Mucosa of gallbladder (tissue), 1 donor: ENCODE measurements at regions not wholly inside any gene's neighbourhood (a gene's known extent, or its start where the extent isn't known, plus 50 kb on each side); places are given as distances from the start of the nearest gene placed in this dataset.

Source experiments
- DNase-seq: peaks from one replicate; pipeline ENCODE4 v3.0.0-alpha.2; 2020; ENCODE audit warnings: low spot score
- donor health status: DM: no; HTN: no; CAD: no.

DNA sequence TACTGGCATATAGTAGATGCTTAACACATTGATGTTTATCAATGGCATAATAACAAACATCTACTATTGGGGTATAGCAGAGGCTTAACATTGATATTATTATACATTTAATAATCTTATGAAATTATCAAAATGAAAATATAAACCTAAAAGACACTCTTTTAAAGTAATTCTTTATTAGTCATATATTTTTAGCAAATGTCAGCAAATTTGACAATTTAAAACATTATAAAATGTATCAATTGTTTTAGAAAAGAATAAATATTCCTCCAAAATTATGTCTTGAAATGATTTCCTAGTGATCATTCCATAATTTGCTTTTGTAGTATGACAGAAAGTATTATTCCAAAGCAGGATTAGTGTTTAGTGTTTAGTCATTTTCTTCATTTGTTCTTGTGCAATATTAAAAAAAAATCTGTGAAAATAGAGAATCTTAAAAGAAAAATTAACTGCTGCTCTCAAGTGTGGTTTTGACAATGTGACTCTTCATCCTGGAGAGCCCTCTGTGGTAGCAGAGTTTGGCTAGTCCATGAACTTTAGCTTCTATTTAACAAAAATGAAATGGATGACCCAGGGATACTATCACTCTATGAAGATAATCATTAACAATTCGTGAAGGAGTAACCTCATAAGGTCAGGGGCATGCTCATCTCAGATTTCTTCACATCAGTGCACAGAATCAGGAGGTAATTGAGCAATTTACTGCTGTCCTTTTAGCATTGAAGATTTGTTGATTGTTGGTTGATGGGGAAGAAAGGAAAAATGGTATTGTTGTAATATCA, 1018.5 kb downstream of the LRFN5 start:
- no peak for DNase-seq

DNA sequence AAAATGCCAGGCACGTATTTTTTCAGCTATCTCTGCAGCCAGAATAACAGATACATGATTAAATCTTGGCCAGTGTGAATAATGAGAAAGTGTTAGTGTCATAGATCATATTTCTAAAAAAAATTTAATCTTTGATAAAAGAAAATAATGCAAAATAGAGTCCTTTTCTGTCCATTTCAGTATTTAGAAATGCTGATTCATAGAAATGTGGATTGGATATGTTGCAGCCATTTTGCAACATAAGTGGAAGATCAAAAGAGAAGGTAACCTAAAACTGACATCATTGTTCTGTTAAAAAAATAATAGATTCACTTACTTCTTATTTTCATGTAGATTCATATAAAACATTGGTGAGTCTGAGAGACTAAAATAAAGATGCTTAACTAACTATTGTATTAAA, 1010.3 kb downstream of the LRFN5 start:
- no peak for DNase-seq

DNA sequence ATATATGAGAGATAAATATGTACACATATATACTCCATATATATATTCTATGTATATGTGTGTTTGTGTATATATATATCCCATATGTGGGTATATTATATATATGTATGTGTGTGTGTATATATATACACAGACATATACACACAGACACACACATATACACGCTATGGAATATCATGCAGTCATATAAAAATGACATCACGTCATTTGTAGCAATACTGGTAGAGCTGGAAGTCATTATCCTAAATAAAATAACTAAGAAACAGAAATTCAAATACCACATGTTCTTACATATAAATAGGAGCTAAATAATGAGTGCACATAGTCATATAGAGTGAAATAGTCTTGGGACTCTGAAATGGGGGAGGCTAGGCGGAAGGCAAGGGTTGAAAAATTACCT, 1000.2 kb downstream of the LRFN5 start:
- DNase-seq, result no peak

DNA sequence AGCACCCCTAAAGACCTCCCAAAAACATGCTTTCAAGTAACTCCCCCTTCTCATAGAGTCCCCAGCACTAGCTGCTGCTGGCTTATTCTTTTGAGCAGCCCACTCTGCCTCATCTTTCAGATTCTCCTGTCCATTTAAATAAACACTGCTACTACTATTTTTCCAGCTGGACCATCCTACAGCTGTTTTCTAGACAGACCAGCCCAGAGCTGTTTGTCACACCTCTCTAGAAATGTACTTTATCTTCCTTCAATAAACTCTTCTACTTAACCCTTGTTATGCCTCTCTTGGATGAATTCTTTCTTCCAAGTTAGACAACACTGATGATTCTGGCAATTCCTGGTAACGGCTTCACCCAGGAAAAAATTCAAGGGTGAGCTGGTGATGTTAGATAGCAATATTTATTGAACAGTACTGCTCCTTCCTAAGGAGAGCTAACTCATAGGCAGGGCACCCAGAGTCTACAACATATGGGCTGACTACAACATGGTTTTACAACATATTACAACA, 995.7 kb downstream of the LRFN5 start:
- DNase-seq, result no peak

DNA sequence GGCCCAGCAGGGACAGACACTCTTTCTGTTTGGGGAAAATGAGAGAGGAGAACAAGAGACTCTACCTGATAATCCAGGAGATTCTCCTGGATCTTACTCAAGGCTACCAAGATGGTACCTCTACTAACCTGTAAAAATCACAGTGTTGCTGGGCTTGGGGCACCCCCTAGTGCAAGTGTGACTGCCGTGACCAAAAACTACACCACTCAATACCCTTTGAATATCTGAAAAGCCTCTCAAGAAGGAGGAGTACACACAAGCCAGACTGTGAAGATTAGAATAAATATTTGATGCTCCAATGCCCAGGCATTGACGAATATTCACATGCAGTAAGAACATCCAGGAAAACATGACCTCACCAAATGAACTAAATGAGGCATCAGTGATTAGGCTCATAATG, 965.4 kb downstream of the LRFN5 start:
- DNase-seq, result no peak

DNA sequence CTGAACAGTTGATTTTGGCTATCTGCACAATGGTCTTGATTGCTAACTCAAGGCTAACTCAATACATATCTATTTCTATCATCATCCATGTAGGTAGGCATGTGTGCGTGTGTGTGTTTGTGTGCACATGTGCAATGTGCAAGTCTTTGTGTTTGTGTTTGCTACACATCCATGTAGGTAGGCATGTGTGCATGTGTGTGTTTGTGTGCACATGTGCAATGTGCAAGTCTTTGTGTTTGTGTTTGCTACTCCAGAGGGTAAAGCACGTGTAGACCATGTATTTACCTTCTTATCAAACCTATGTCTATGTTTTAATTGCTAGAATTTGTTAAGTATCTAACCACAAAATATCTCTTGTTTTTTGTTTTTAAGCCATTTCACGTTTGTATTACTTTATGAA, 962.6 kb downstream of the LRFN5 start:
- DNase-seq, result no peak

DNA sequence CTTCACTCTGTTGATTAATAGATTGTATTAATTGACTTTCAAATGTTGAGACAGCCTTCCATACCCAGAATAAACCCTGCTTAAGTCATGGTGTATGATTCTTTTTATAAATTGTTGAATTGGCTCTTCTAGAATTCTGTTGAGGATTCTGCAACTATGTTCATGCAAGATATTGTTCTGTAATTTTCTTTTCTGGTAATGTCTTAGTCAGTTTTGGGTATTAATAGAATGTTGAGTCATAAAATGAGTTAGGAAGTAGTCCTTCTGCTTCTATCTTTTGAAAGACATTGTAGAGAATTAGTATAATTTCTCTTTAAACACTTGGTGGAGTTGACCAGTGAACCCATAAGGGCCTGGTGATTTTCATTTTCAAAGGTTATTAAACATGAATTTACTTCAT, 958.9 kb downstream of the LRFN5 start:
- no peak for DNase-seq

DNA sequence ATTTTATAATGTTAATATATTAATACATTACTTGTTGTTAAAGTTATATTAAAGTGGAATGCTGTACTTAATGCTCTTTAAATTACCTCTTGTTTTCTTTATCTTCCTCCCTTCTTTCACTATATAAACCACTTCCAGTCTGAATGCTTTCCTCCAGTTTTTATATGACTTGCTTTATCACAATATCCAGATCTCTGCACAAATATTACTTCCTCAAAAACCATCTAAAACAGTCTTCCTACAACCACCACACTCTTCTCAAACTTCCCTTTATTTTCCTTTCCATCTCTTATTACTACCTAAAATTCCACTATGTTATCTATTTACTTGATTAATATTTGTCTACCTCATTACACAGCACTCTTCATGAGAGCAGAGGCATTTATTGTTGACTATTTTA, 956.6 kb downstream of the LRFN5 start:
- no peak for DNase-seq

DNA sequence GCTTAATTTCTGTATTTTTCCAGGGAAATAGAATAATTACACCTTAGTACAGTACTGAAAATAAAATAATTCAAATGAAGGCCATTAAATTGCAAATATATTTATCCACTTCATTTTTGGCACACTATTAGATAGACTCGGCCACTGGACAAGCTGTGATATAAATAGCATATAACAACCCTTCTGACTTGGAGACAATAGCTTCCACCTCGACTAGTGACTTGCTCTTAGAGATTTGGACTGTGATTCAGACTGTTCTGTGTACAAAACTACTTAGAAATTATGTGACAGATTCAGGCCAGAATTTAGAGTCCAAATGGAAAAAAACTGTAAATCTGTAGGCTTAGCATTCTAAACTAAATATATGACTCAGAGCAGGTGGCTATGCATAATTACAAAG, 949.9 kb downstream of the LRFN5 start:
- DNase-seq, result no peak

DNA sequence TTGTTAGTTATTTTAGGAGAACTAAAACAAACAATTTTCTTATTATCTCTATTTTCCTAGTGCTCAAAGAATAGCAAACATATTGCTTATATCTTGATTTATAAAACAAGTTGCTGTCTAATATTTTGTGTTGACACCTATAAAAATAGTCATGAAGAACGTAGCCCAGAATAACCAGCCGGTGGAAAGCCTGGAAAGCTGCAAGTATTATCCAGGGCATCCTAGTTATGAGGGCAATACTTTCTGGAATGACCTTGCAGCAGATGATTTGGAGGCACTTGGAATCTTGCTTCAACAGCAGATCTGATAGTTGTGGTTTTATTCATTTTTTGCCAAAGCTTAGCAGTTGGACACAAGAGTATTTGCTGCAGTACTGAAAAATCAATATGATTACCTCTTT, 948.7 kb downstream of the LRFN5 start:
- DNase-seq, result no peak

DNA sequence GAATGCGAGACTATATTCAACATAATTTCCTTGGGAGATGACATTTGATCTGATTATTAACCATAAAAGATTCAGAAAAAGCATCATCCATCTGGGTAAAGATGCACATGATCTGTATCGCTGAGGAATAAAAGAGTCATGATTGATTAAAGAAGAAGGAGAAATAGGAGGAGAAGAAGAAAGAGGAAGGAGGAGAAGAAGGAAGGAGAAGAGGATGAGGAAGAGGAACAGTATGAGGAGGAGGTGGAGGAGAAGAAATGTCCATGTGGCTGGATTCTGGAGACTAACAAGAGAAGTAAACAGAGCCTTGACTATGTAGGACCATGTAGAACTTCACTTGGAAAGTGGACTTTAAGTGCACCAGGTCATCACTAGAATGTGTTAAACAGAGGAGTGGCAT, 947.4 kb downstream of the LRFN5 start:
- DNase-seq, result no peak

DNA sequence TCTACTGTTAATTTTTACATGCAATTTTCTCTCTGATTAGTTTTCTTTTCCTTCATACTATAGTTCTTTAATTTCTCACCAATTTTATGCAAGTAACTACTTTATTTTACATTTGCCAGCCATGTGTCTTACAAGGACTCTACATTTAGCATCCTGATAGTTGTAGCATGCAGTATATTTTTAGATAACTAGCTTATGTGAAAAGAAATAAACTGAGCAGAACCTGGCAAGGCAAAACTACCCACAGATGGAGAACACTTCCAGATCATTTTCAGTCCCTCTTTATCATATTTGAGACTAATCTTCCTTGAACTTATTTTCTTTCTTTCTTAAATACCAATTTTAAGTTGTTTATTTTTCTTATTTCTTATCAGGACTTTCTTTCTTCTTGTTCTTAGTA, 943.6 kb downstream of the LRFN5 start:
- DNase-seq, result no peak

DNA sequence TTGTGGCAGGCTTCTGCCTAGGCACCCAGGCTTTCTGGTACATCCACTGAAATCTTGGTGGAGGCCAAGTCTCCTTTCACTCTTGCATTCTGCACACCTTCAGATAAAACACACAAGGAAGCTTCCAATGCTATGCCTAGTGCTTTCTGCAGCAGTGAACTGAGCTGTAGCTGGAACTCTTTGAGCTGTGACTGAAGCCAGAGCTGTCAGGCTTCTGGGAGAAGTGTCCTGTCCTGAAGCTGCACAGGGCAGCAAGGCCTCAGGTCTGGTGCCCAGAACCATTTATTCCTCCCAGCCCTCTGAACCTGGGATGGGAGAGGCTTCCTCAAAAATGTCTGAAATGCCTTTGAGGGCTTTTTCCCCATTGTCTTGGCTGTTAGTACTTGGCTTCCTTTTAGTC, 941.7 kb downstream of the LRFN5 start:
- DNase-seq, result no peak

DNA sequence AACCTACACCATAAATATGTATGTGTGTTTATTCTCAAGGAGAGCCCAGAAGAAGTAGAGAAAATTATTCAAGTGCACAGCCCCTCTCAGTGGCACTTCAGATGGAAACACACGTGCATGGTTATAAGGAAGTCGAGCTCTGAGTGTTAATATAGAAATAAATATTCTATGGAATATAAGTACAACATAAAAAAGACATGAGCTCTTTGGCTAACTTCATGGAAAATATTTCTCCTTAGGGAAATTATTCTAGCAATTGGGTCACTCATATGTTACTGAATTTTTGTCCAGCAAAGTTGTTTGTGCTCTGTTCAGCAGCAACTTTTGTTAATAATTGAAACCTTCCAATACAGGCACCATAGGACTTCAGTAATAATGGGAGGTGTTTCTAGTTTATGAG, 939.0 kb downstream of the LRFN5 start:
- no peak for DNase-seq

DNA sequence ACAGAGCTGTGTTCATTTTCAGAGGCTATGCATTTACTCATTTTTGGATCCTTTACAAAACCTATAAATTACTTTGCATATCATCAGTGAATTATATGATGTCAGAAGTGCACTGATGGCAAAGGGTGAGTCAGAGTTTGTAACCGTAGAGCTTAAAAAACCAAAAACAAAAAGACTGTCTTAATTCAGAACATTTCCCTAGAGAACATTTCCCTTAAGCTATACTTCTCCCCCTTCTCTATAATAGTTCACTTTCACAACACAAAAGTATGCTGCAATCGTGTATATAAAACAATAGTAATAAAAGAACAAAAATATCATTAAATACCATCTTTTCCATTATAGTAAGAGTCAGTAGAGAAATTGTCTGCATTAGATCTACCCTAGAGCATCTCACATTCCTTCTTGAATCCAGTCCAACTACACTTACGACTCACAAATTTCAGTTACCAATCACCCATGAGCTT, 934.9 kb downstream of the LRFN5 start:
- DNase-seq, result no peak

DNA sequence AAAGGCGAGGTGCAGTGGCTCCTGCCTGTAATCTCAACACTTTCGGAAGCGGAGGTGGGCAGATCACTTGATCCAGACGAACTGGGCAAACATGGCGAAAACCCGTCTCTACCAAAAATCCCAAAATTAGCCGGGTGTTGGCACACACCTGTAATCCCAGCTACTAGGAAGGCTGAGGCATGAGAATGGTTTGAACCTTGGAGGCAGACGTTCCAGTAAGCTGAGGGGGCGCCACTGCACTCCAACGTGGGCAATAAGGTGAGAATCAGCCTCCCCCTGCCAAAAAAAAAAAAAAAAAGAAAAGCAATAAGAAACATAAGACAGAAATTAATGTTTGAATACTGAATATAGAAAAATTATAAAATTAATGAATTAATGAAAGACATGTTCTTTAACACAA, 928.7 kb downstream of the LRFN5 start:
- DNase-seq, result no peak

DNA sequence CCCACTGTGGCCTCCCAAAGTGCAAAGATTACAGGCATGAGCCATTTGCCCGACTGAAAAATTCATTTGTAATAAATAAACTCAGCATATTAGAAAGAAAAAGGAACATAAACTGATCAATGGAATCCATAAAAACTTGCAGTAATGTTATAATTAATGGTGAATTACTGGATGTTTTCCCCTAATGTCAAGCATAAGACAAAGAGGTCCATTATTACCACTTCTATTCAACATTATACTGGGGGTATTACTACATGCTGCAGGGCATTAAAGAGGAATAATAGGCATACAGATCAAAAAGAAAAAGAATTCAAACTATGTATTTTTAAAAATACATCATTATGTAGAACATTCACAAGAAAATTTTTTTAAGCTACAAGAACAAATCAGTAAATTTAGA, 926.8 kb downstream of the LRFN5 start:
- DNase-seq, result no peak

DNA sequence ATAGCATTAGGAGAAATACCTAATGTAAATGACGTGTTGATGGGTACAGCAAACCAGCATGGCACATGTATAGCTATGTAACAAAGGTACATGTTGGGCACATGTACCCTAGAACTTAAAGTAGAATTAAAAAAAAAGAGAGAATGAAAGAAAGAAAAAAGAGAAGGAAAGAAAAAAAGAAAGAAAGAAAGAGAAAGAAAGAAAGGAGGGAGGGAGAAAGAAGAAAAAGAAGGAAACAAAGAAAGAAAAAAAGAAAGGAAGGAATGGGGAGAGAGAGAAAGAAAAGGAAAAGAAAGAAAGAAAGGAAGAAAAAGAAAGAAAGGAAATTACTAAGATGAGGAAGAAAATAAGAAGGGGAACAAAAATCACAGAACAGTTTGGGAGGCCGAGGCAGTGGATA, 925.5 kb downstream of the LRFN5 start:
- DNase-seq, result no peak

DNA sequence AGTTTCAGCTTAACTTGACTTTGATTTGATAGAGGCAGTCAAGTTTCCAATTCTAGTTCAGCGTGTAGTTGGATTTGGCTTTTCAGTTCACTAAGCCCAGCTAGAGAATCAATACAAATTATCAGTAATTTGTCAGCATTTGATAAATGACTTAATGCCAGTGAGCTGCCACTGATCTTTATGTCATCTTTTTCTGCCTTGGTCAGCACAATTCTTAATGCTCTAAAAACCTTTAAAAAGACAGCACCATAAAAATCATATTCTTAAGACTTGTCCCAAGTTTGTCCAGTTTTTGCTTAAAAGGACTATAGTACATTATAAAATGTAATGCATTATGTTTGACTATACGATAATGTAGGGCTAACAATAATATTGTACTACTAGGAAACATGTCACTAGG, 920.5 kb downstream of the LRFN5 start:
- no peak for DNase-seq

DNA sequence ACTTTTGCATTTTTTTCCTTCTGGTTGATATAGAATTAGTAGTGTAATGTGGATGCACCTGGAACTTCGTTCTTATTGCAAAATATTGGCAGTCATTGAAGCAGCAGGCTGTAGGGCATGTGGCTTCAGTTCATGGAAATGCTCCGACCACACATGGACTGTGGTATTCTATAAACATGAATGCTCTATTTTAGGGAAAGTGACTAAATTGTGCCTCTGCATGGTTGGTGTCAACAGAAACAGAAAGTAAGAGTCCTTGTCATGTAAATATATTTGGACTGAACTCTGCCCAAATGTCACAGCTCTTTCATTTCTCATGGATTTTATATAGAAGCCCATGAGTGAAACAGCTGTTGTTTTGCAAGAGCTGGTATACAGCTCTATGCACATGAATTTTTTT, 917.0 kb downstream of the LRFN5 start:
- DNase-seq, result no peak

DNA sequence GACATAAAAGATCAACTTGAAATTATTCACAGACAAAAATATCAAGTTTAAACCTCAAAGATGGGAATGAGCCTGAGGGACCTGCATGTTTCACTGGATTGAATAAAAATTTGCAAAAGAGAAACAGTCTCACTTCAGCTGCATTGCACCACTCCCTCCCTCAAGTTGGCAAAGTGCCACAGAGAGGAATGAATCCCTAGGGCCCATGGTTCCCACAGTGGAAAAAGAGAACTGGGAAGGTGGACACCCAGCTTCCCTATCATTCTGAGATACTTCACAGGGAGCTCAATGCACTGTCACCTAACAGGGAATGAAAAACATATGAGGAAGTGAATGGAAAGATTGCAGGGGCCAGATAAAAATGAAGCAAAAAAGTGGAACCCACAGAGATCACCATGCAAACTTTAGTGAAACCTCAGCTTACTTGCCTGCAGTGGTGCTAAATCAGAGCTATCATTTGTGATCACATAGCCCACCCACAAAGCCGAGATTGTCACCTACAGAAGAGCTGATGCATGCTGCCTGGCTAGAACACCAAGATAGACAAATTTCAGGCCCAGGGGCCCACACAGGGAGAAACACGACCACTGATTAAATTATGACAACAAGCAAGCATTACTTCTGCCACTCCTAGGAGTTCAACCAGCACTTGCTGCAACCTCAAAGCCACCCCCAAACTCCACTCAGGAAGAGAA, 911.3 kb downstream of the LRFN5 start:
- DNase-seq, result no peak

DNA sequence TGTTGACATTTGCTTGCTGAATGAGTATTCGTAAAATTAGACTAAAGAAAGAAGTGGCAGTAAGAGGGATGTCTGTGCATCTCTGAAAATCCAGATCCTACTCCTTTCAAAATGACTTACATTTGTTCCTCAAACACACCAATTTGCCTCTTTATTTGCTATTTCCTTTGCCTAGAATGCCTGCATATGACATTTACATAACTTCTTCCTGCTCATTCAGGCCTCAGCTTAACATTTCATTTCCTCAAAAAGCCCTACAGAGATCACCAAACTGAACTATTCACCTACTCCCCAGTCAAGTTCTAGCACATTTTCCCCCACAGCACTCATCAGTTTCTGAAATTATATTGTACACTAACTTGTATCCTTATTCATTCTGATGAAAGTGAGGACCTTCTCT, 907.2 kb downstream of the LRFN5 start:
- DNase-seq, result no peak

DNA sequence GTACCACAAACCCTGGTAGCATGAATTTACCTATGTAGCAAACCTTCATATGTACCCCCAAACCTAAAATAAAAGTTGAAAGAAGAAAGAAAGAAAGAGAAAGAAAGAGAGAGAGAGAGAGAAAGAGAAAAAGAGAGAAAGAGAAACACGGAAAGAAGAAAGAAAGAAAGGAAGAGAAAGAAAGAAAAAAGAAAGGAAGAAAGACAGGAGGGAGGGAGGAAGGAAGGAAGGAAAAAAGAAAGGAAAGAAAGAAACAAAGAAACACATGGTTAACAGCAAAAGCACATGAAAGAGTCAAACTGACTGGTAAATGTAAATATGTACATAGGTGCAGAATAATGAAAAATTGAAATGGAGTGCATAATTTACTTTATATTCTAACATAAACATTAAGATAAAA, 903.4 kb downstream of the LRFN5 start:
- no peak for DNase-seq
